ENCODE measurements at regions not wholly inside any gene's neighbourhood (a gene's known extent, or its start where the extent isn't known, plus 50 kb on each side); places are given as distances from the start of the nearest gene placed in this dataset.
A peak's percentile ranks its signal among the peaks of the same experiment; 100 is the strongest.

- no peaks in the 10 kb centered on the region for H3K27me3 ChIP-seq (replicated peaks; ENCODE audit: insufficient read depth)
- no peak overlapping the region for H3K4me2 ChIP-seq (ENCODE audit: unreplicated experiment)
- no peak overlapping the region for H3K27ac ChIP-seq
- TF ChIP-seq EZH2phosphoT487 (IDR thresholded peaks at IDR 0.05; ENCODE audit: insufficient read depth, low read depth) = no peak
- TF ChIP-seq EZH2 (IDR thresholded peaks at IDR 0.05; ENCODE audit: insufficient read depth, poor library complexity, severe bottlenecking) = no peak
- in situ Hi-C loops (cut with MboI) = no loop called here
- no peaks in the 10 kb centered on the region for H3K4me1 ChIP-seq (ENCODE audit: insufficient read depth)
- no peaks in the 10 kb centered on the region for H3K79me2 ChIP-seq (ENCODE audit: insufficient read depth)
- peak; percentile 44 for DNase-seq
- H3K36me3 ChIP-seq (ENCODE audit: low read depth) = no peaks in the 10 kb centered on the region
- H4K20me1 ChIP-seq (ENCODE audit: insufficient read depth) = no peaks in the 10 kb centered on the region
- WGBS, 2 experiments (ENCODE audit: low coverage in 1 of 2, low lambda C conversion rate in 2 of 2, missing lambda C conversion rate in 2 of 2) = 0% methylated on average over 1 of the region's 1 CpG
- no peaks in the 10 kb centered on the region for H3K9me3 ChIP-seq (ENCODE audit: low read depth)
- H3F3A ChIP-seq (ENCODE audit: insufficient read depth) = no peaks in the 10 kb centered on the region
- H3K9me2 ChIP-seq (ENCODE audit: insufficient read depth) = no peaks in the 10 kb centered on the region
- no peak overlapping the region for H3K4me3 ChIP-seq
- H3K9ac ChIP-seq = no peak overlapping the region
- H2AFZ ChIP-seq = no peak overlapping the region
These were observed 630.3 kb upstream of the MAN1A1 start for GRCh38 chr6:119979862-119980261.

GRCh38 chr6:119978274-119978889 is 628.8 kb upstream of the MAN1A1 start:
- Histone ChIP-seq H3K9me3 (ENCODE audit: low read depth) (no peaks in the 10 kb centered on the region), H3F3A (ENCODE audit: insufficient read depth) (no peaks in the 10 kb centered on the region), H3K4me3 (no peak overlapping the region), H3K4me1 (ENCODE audit: insufficient read depth) (no peaks in the 10 kb centered on the region), H3K27me3 (replicated peaks; ENCODE audit: insufficient read depth) (no peaks in the 10 kb centered on the region), H3K4me2 (ENCODE audit: unreplicated experiment) (no peak overlapping the region), H2AFZ (no peak overlapping the region), H3K9ac (no peak overlapping the region), H3K36me3 (ENCODE audit: low read depth) (no peaks in the 10 kb centered on the region), H3K9me2 (ENCODE audit: insufficient read depth) (no peaks in the 10 kb centered on the region), H4K20me1 (ENCODE audit: insufficient read depth) (no peaks in the 10 kb centered on the region), H3K27ac (no peak overlapping the region), H3K79me2 (ENCODE audit: insufficient read depth) (no peaks in the 10 kb centered on the region)
- WGBS, 2 experiments (ENCODE audit: low coverage in 1 of 2, low lambda C conversion rate in 2 of 2, missing lambda C conversion rate in 2 of 2) = 53 to 55% methylated on average over 2 of the region's 2 CpGs
- TF ChIP-seq EZH2phosphoT487 (IDR thresholded peaks at IDR 0.05; ENCODE audit: insufficient read depth, low read depth) (no peak), EZH2 (IDR thresholded peaks at IDR 0.05; ENCODE audit: insufficient read depth, poor library complexity, severe bottlenecking) (no peak)
- DNase-seq = peak; percentile 65
- in situ Hi-C loops (cut with MboI) = no loop called here

GRCh38 chr6:119974430-119975159 is 625.0 kb upstream of the MAN1A1 start:
- Histone ChIP-seq H3K27ac (no peak overlapping the region), H4K20me1 (ENCODE audit: insufficient read depth) (no peaks in the 10 kb centered on the region), H3K4me3 (no peak overlapping the region), H3K4me1 (ENCODE audit: insufficient read depth) (no peaks in the 10 kb centered on the region), H3K79me2 (ENCODE audit: insufficient read depth) (no peaks in the 10 kb centered on the region), H2AFZ (no peak overlapping the region), H3K9me2 (ENCODE audit: insufficient read depth) (no peaks in the 10 kb centered on the region), H3K36me3 (ENCODE audit: low read depth) (no peaks in the 10 kb centered on the region), H3K9me3 (ENCODE audit: low read depth) (no peaks in the 10 kb centered on the region), H3F3A (ENCODE audit: insufficient read depth) (no peaks in the 10 kb centered on the region), H3K9ac (no peak overlapping the region), H3K27me3 (replicated peaks; ENCODE audit: insufficient read depth) (no peaks in the 10 kb centered on the region), H3K4me2 (ENCODE audit: unreplicated experiment) (no peak overlapping the region)
- in situ Hi-C loops (cut with MboI) = loop anchor here (25.0 kb wide), 1 partner anchor 612 kb away; no protein-coding TSS in a partner anchor
- 78 to 80% methylated on average over 6 of the region's 6 CpGs for WGBS, 2 experiments (ENCODE audit: low coverage in 1 of 2, low lambda C conversion rate in 2 of 2, missing lambda C conversion rate in 2 of 2)
- no peak for DNase-seq
- TF ChIP-seq EZH2phosphoT487 (IDR thresholded peaks at IDR 0.05; ENCODE audit: insufficient read depth, low read depth) (no peak), EZH2 (IDR thresholded peaks at IDR 0.05; ENCODE audit: insufficient read depth, poor library complexity, severe bottlenecking) (no peak)

- Histone ChIP-seq H3K9me2 (ENCODE audit: insufficient read depth) (no peaks in the 10 kb centered on the region), H3K9ac (no peak overlapping the region), H3K9me3 (ENCODE audit: low read depth) (no peaks in the 10 kb centered on the region), H3K4me1 (ENCODE audit: insufficient read depth) (no peaks in the 10 kb centered on the region), H3K27ac (no peak overlapping the region), H3K4me2 (ENCODE audit: unreplicated experiment) (no peak overlapping the region), H3K79me2 (ENCODE audit: insufficient read depth) (no peaks in the 10 kb centered on the region), H3K27me3 (replicated peaks; ENCODE audit: insufficient read depth) (no peaks in the 10 kb centered on the region), H3K4me3 (no peak overlapping the region), H3K36me3 (ENCODE audit: low read depth) (no peaks in the 10 kb centered on the region), H3F3A (ENCODE audit: insufficient read depth) (no peaks in the 10 kb centered on the region), H4K20me1 (ENCODE audit: insufficient read depth) (no peaks in the 10 kb centered on the region), H2AFZ (no peak overlapping the region)
- DNase-seq = no peak
- no peak for TF ChIP-seq EZH2phosphoT487 (IDR thresholded peaks at IDR 0.05; ENCODE audit: insufficient read depth, low read depth)
- TF ChIP-seq EZH2 (IDR thresholded peaks at IDR 0.05; ENCODE audit: insufficient read depth, poor library complexity, severe bottlenecking) = no peak
- in situ Hi-C loops (cut with MboI) = loop anchor here (25.0 kb wide), 1 partner anchor 604 kb away; no protein-coding TSS in a partner anchor
- WGBS, 2 experiments (ENCODE audit: low coverage in 1 of 2, low lambda C conversion rate in 2 of 2, missing lambda C conversion rate in 2 of 2) = 73 to 74% methylated on average over 8 of the region's 8 CpGs
These were observed 616.9 kb upstream of the MAN1A1 start for GRCh38 chr6:119966484-119966883.
